ENCODE measurements at regions not wholly inside any gene's neighbourhood (a gene's known extent, or its start where the extent isn't known, plus 50 kb on each side); places are given as distances from the start of the nearest gene placed in this dataset.

GRCh38 chr1:208767816-208768215 is 523.6 kb upstream of the PLXNA2 start:
- TF ChIP-seq CTCF (IDR thresholded peaks at IDR 0.05; ENCODE audit: insufficient read depth, low read depth, low read length) (no peak), EZH2 (IDR thresholded peaks at IDR 0.05; ENCODE audit: insufficient read depth, low read length) (no peak)
- Histone ChIP-seq H3K9ac (ENCODE audit: low read length) (no peak overlapping the region), H3K27ac (ENCODE audit: low read depth, low read length) (no peak overlapping the region), H3K4me2 (ENCODE audit: low read length) (no peak overlapping the region), H2AFZ (ENCODE audit: low read depth, low read length) (no peak overlapping the region), H3K36me3 (ENCODE audit: insufficient read depth, low read length) (no peaks in the 10 kb centered on the region), H3K9me3 (ENCODE audit: insufficient read depth, low read depth, low read length) (no peaks in the 10 kb centered on the region), H3K4me3 (ENCODE audit: insufficient read depth, low read depth, low read length) (no peak overlapping the region), H3K4me1 (ENCODE audit: insufficient read depth, low read length) (no peaks in the 10 kb centered on the region), H3K27me3 (ENCODE audit: insufficient read depth, low read length) (no peaks in the 10 kb centered on the region), H3K79me2 (ENCODE audit: insufficient read depth, low read length) (no peaks in the 10 kb centered on the region), H4K20me1 (ENCODE audit: insufficient read depth, low read length) (no peaks in the 10 kb centered on the region)
- Mint-ChIP-seq H3K27ac (ENCODE audit: unreplicated experiment) (no peak overlapping the region), H3K9me3 (ENCODE audit: unreplicated experiment) (no peaks in the 10 kb centered on the region), H3K27me3 (ENCODE audit: low read depth, unreplicated experiment) (no peaks in the 10 kb centered on the region), H3K36me3 (ENCODE audit: low read depth, unreplicated experiment) (no peaks in the 10 kb centered on the region), H3K4me3 (ENCODE audit: unreplicated experiment) (no peak overlapping the region), H3K4me1 (ENCODE audit: low read depth, unreplicated experiment) (no peaks in the 10 kb centered on the region)
- DNase-seq (ENCODE audit: low read depth) (no peak), FAIRE-seq (no peak)

GRCh38 chr1:208772891-208773290 is 528.7 kb upstream of the PLXNA2 start:
- no peak for TF ChIP-seq CTCF (IDR thresholded peaks at IDR 0.05; ENCODE audit: insufficient read depth, low read depth, low read length)
- TF ChIP-seq EZH2 (IDR thresholded peaks at IDR 0.05; ENCODE audit: insufficient read depth, low read length), result no peak
- no peak overlapping the region for H2AFZ ChIP-seq (ENCODE audit: low read depth, low read length)
- no peaks in the 10 kb centered on the region for H3K4me1 ChIP-seq (ENCODE audit: insufficient read depth, low read length)
- H3K4me3 Mint-ChIP-seq (ENCODE audit: unreplicated experiment), result no peak overlapping the region
- no peak overlapping the region for H3K27ac ChIP-seq (ENCODE audit: low read depth, low read length)
- no peak overlapping the region for H3K4me3 ChIP-seq (ENCODE audit: insufficient read depth, low read depth, low read length)
- no peaks in the 10 kb centered on the region for H3K36me3 ChIP-seq (ENCODE audit: insufficient read depth, low read length)
- no peak overlapping the region for H3K27ac Mint-ChIP-seq (ENCODE audit: unreplicated experiment)
- H3K9me3 Mint-ChIP-seq (ENCODE audit: unreplicated experiment), result no peaks in the 10 kb centered on the region
- no peak overlapping the region for H3K4me2 ChIP-seq (ENCODE audit: low read length)
- H3K27me3 ChIP-seq (ENCODE audit: insufficient read depth, low read length), result no peaks in the 10 kb centered on the region
- no peak overlapping the region for H3K9ac ChIP-seq (ENCODE audit: low read length)
- FAIRE-seq (no peak), DNase-seq (ENCODE audit: low read depth) (no peak)
- no peaks in the 10 kb centered on the region for H3K36me3 Mint-ChIP-seq (ENCODE audit: low read depth, unreplicated experiment)
- peaks cover 4% of the 10 kb centered on the region for H3K27me3 Mint-ChIP-seq (ENCODE audit: low read depth, unreplicated experiment)
- H3K9me3 ChIP-seq (ENCODE audit: insufficient read depth, low read depth, low read length), result no peaks in the 10 kb centered on the region
- no peaks in the 10 kb centered on the region for H3K4me1 Mint-ChIP-seq (ENCODE audit: low read depth, unreplicated experiment)
- no peaks in the 10 kb centered on the region for H3K79me2 ChIP-seq (ENCODE audit: insufficient read depth, low read length)
- H4K20me1 ChIP-seq (ENCODE audit: insufficient read depth, low read length), result no peaks in the 10 kb centered on the region

GRCh38 chr1:208775841-208776240 is 531.7 kb upstream of the PLXNA2 start:
- Histone ChIP-seq H3K27ac (ENCODE audit: low read depth, low read length) (no peak overlapping the region), H2AFZ (ENCODE audit: low read depth, low read length) (no peak overlapping the region), H3K27me3 (ENCODE audit: insufficient read depth, low read length) (no peaks in the 10 kb centered on the region), H3K4me2 (ENCODE audit: low read length) (no peak overlapping the region), H3K4me3 (ENCODE audit: insufficient read depth, low read depth, low read length) (no peak overlapping the region), H3K36me3 (ENCODE audit: insufficient read depth, low read length) (no peaks in the 10 kb centered on the region), H3K79me2 (ENCODE audit: insufficient read depth, low read length) (no peaks in the 10 kb centered on the region), H3K4me1 (ENCODE audit: insufficient read depth, low read length) (no peaks in the 10 kb centered on the region), H3K9ac (ENCODE audit: low read length) (no peak overlapping the region), H4K20me1 (ENCODE audit: insufficient read depth, low read length) (no peaks in the 10 kb centered on the region), H3K9me3 (ENCODE audit: insufficient read depth, low read depth, low read length) (no peaks in the 10 kb centered on the region)
- Mint-ChIP-seq H3K27me3 (ENCODE audit: low read depth, unreplicated experiment) (peaks cover 4% of the 10 kb centered on the region), H3K9me3 (ENCODE audit: unreplicated experiment) (no peaks in the 10 kb centered on the region), H3K27ac (ENCODE audit: unreplicated experiment) (no peak overlapping the region), H3K36me3 (ENCODE audit: low read depth, unreplicated experiment) (no peaks in the 10 kb centered on the region), H3K4me3 (ENCODE audit: unreplicated experiment) (no peak overlapping the region), H3K4me1 (ENCODE audit: low read depth, unreplicated experiment) (no peaks in the 10 kb centered on the region)
- TF ChIP-seq CTCF (IDR thresholded peaks at IDR 0.05; ENCODE audit: insufficient read depth, low read depth, low read length) (no peak), EZH2 (IDR thresholded peaks at IDR 0.05; ENCODE audit: insufficient read depth, low read length) (no peak)
- no peak for FAIRE-seq
- no peak for DNase-seq (ENCODE audit: low read depth)
